T-helper 17 cell (primary cell): ENCODE measurements at regions not wholly inside any gene's neighbourhood (a gene's known extent, or its start where the extent isn't known, plus 50 kb on each side); places are given as distances from the start of the nearest gene placed in this dataset.

Experiments used
- ATAC-seq: fragments of 150-1000 bp; cut with Tn5 transposase; 2 replicates; pipeline ENCODE4 v1.10.0; 2021; ENCODE audit warnings: mild to moderate bottlenecking, moderate library complexity
- DNase-seq, 3 donors: peaks; one replicate each; pipeline versions ENCODE4 v3.0.0 to v3.0.0-alpha.2; 2020 to 2021
- H3K9me3 ChIP-seq: one replicate; pipeline ENCODE4 v1.7.0; 2013; ENCODE audit warnings: low read length, mild to moderate bottlenecking; ENCODE audit not compliant: control insufficient read depth, poor library complexity, severe bottlenecking
- H3K27ac Mint-ChIP-seq: one replicate; pipeline ENCODE4 v1.8.0; 2022; ENCODE audit warnings: mild to moderate bottlenecking, moderate library complexity, mixed read lengths
- H3K27me3 Mint-ChIP-seq: one replicate; pipeline ENCODE4 v1.8.0; 2022; ENCODE audit warnings: mixed read lengths
- H3K36me3 Mint-ChIP-seq: one replicate; pipeline ENCODE4 v1.8.0; 2022; ENCODE audit warnings: low read depth, mixed read lengths
- H3K4me1 Mint-ChIP-seq: one replicate; pipeline ENCODE4 v1.8.0; 2022; ENCODE audit warnings: mild to moderate bottlenecking, mixed read lengths
- H3K4me3 Mint-ChIP-seq: one replicate; pipeline ENCODE4 v1.8.0; 2022; ENCODE audit warnings: mild to moderate bottlenecking, moderate library complexity, mixed read lengths

DNA sequence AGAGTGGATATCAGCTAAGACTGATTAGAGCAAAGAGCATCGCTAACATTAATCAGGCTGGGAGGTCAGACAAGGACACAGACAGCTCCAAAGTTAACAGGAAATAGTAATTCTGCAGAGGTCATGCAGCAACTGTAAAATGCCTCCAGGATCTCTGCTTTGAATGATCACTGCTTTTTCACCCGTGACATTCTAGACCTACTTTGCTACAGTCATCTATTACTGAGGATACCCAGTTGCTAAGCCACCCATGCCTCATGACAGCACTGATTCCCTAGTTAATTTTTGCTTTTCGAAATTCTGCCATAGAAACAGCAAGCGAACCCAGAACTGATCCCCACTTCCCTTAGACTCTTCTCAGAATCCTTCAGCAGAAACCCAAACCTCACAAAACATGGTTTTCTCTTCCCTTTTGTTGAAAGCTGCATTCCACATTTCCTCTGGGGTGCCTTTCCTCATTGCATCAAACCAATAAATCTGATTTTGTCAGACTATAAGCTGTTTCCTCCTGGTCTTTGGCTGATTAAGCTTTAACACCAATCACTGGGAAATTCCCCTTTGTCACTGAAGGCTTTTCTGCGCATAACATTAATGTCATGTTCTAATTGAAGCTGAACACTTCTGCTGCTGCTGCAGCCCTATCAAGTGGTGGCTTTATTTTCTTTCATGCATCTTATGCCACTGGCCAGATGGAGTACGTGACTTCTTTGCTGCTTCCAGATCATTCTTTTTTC, 201.1 kb upstream of the CHD1 start:
- H3K4me3 Mint-ChIP-seq = no peak overlapping the region
- ATAC-seq = no peak

DNA sequence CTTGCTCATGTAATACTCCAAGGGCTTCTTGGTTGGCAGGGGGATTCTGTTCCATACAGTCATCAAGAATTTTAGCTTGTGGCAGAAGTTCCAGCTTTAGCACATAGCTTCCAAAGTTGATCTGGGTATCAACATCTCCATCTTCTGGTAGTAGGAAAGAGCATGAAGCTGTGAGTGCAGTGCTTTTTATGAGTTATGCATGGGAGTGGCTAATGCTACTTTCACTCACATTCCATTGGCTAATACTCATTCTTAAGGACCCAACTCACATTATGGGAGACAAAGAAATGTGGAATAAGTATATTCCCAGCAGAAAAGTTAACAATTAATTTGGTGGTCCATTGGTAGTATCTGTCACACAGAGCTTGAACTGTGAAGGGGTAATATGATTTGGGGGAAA, 194.2 kb upstream of the CHD1 start:
- H3K27me3 Mint-ChIP-seq = peaks cover 29% of the 10 kb centered on the region
- H3K4me3 Mint-ChIP-seq = no peak overlapping the region
- H3K9me3 ChIP-seq = no peaks in the 10 kb centered on the region
- H3K27ac Mint-ChIP-seq = no peak overlapping the region
- peaks cover 3% of the 10 kb centered on the region for H3K36me3 Mint-ChIP-seq
- DNase-seq (no peak), ATAC-seq (no peak)
- no peaks in the 10 kb centered on the region for H3K4me1 Mint-ChIP-seq

More for the DNA sequence above, 201.1 kb upstream of the CHD1 start:
- Mint-ChIP-seq H3K36me3 (peaks cover 3% of the 10 kb centered on the region), H3K4me1 (peaks cover 3% of the 10 kb centered on the region), H3K27me3 (peaks cover 13% of the 10 kb centered on the region), H3K27ac (no peak overlapping the region)
- no peaks in the 10 kb centered on the region for H3K9me3 ChIP-seq
- no peak for DNase-seq

DNA sequence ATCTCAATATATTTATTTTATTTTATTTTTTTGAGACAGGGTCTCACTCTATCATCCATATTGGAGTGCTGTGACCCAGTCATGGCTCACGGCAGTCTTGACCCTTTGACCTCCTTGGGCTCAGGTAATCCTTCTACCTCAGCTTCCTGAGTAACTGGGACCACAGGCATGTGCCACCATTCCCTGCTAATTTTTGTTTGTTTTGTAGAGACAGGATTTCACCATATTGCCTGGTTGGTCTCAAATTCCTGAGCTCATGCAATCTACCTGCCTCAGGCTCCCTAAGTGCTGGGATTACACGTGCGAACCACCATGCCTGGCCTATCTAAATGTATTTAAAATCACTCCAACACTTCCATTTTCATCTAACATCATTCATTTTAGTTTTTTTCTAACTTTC, 190.5 kb upstream of the CHD1 start:
- no peaks in the 10 kb centered on the region for H3K9me3 ChIP-seq
- Mint-ChIP-seq H3K4me1 (no peaks in the 10 kb centered on the region), H3K27ac (no peak overlapping the region), H3K4me3 (no peak overlapping the region), H3K27me3 (peaks cover 31% of the 10 kb centered on the region), H3K36me3 (peaks cover 3% of the 10 kb centered on the region)
- ATAC-seq (no peak), DNase-seq (no peak)

DNA sequence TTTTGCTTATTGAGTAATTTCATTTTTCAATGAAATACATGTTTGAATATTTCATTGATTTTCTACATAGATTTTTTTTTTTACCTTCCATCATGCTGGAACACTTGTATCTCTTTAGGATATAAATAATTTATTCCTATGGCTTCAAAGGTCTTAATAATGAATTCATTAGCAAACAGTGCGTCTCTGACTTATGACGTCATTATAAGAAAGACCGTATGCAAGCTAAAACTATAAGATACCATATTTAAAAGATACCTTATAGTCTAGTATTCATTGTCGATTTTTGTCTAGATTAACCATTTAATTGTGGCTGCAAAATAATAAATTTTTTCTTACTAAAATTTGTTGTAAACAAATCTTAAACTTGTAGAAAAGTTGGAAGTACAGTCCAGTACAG, 187.7 kb upstream of the CHD1 start:
- no peak for DNase-seq
- no peaks in the 10 kb centered on the region for H3K4me1 Mint-ChIP-seq
- H3K27ac Mint-ChIP-seq = no peak overlapping the region
- peaks cover 3% of the 10 kb centered on the region for H3K36me3 Mint-ChIP-seq
- H3K27me3 Mint-ChIP-seq = peaks cover 26% of the 10 kb centered on the region
- no peak overlapping the region for H3K4me3 Mint-ChIP-seq
- no peaks in the 10 kb centered on the region for H3K9me3 ChIP-seq
- ATAC-seq = no peak

DNA sequence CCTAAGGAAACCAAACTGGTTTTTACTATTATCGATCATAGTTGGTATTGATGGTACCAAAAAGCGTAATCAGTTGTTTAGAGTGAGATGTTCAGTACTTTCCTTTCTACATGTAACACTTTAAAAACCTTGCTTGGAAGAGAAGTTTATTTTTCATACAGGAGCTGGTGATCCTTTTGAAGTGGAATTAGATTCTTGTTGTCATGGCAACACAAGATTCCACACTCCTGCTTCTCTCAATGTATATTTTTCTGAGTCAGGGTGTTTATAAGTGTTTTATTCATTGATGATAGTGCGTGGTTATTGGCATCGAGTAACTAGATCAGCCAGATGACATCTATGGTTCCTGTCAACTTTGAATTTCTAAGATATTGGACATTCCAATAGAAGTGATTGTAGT, 181.1 kb upstream of the CHD1 start:
- DNase-seq (no peak), ATAC-seq (no peak)
- peaks cover 3% of the 10 kb centered on the region for H3K4me1 Mint-ChIP-seq
- H3K4me3 Mint-ChIP-seq = no peak overlapping the region
- H3K27me3 Mint-ChIP-seq = peaks cover 16% of the 10 kb centered on the region
- H3K36me3 Mint-ChIP-seq = no peaks in the 10 kb centered on the region
- H3K27ac Mint-ChIP-seq = no peak overlapping the region
- H3K9me3 ChIP-seq = no peaks in the 10 kb centered on the region

DNA sequence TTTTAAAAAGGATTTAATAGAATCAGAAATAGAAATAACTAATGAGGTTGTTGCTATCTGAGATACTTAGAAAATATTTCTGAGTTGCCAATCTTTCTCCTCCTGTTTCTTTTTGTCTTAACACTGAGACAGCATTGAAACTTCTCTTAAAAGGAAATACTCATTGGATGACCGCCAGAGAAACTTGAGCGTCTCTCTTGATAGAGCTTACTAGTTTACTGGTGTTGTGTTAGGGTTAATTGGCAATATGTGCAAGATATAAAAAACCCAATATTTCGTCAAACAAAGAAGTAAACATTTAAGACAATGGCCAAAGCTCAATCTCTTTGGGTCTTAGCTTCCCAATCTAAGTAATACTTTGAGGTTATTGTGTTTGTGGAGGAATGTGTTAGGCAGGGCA, 176.4 kb upstream of the CHD1 start:
- no peaks in the 10 kb centered on the region for H3K9me3 ChIP-seq
- H3K27ac Mint-ChIP-seq = no peak overlapping the region
- peaks cover 5% of the 10 kb centered on the region for H3K4me1 Mint-ChIP-seq
- DNase-seq (no peak), ATAC-seq (no peak)
- H3K36me3 Mint-ChIP-seq = no peaks in the 10 kb centered on the region
- peaks cover 12% of the 10 kb centered on the region for H3K27me3 Mint-ChIP-seq
- no peak overlapping the region for H3K4me3 Mint-ChIP-seq

DNA sequence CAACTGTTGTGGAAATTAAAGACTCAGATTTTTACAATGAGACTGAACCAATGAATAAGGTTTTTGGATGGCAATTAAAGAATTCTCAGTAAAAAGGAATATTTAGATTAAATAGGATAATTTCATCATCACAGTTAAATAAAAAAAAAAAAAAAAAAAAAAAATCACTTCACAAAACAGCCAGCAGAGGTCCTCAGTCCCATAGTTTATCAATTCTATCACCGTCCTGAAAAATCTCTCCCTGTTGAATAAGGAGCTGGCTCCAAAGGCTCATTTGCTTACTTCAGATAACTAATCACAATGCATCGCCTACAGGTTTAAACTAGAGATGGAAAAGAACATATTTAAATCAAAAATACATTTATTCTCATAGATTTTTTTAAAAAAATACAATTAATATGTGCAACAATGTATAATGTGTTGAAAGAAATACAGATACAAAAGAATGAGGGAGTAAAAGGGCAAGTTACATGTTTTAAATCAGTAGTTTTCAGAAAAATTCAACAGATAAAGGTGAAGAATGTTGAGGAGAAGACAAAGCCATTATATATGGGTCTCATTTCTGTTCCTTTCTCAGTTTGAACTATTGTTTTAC, 175.8 kb upstream of the CHD1 start:
- Mint-ChIP-seq H3K27ac (no peak overlapping the region), H3K4me1 (peaks cover 5% of the 10 kb centered on the region)
- no peak for DNase-seq

DNA sequence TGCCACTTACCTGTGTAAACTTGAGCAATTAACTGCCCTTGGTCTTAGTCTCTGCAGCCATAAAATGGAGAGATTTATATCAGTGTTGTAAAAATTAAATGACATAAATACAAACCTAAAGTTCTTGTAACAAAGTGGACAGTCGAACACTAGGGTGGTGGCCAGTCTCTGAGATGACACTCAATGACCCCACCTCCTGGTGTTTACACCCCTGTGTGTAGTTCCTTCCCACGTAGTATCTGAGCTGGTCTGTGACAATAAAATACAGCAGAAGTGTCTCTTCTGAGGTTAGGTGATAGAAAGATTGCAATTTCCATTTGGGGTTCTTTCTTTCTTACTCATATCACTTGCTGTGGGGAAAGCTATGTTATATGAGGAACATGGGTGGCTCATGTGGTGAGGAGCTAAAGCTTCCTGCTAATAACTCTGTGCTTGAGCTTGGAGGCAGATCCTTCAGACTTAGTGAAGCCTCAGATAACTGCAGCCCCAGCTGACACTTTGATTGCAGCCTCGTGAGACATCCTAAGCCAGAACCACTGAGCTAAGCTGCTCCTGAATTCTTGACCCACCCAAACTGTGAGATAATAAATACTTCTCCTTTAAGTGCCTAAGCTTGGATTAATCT, 173.4 kb upstream of the CHD1 start:
- H3K36me3 Mint-ChIP-seq = no peaks in the 10 kb centered on the region
- H3K4me3 Mint-ChIP-seq = no peak overlapping the region
- H3K9me3 ChIP-seq = no peaks in the 10 kb centered on the region
- DNase-seq = no peak
- peaks cover 19% of the 10 kb centered on the region for H3K27me3 Mint-ChIP-seq
- no peak for ATAC-seq
- H3K27ac Mint-ChIP-seq = peak overlapping the region; percentile 41
- H3K4me1 Mint-ChIP-seq = peaks cover 5% of the 10 kb centered on the region

More for the DNA sequence above, 175.8 kb upstream of the CHD1 start:
- ATAC-seq = no peak
- H3K4me3 Mint-ChIP-seq = no peak overlapping the region
- no peaks in the 10 kb centered on the region for H3K9me3 ChIP-seq
- peaks cover 14% of the 10 kb centered on the region for H3K27me3 Mint-ChIP-seq
- H3K36me3 Mint-ChIP-seq = no peaks in the 10 kb centered on the region

DNA sequence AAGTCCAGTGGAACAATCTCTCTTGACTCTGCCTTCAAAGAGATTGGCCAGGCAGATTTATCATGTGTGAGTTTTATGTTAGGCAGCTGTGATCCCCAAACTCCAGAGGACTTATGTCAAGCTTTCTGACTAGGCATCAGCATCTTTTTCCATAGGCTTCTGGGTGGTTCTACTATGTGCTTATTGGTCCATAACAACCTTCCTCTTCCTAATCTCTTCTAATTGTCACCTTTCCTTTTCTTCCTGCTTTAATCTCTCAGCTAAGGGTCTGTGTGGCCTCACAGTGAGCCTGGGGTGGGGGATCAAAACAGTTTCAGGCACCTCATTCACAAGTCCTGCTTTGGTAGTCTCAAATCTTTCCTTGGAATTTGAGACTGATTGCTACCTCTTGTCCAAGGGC, 170.9 kb upstream of the CHD1 start:
- H3K27me3 Mint-ChIP-seq = peaks cover 23% of the 10 kb centered on the region
- H3K36me3 Mint-ChIP-seq = no peaks in the 10 kb centered on the region
- no peaks in the 10 kb centered on the region for H3K9me3 ChIP-seq
- DNase-seq (no peak), ATAC-seq (no peak)
- H3K4me1 Mint-ChIP-seq = peaks cover 2% of the 10 kb centered on the region
- H3K4me3 Mint-ChIP-seq = no peak overlapping the region
- H3K27ac Mint-ChIP-seq = no peak overlapping the region

DNA sequence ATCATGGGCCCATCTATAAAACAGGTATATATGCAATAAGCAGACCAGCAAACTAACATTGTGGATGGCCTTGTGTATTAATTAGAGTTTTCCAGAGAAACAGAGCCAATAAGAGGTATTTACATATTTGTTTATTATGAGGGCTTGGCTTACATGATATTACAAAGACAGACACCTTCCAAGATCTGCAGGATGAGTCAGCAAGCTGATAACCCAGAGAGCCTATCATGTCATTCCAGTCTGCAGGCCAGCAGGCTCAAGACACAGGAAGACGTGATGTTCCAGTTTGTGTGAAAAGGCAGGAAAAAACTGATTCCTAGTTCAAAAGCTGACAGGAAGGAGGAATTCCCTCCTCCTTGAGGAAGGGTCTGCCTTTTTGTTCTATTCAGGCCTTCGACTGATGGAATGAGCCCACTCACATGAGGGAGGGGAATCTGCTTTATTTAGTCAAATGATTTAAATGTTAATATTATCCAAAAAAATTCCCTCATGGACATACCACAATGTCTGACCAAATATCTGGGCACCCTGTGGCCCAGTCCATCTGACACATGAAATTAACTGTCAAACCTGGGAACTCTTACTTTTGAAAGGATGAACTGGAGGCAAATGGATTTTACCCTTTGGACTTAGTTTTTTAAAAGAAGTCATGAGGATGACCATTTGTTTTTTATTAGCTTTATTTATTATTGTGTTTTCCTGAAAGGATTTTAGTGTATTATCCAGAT, 161.2 kb upstream of the CHD1 start:
- no peak for ATAC-seq
- no peaks in the 10 kb centered on the region for H3K9me3 ChIP-seq
- no peak for DNase-seq
- peaks cover 25% of the 10 kb centered on the region for H3K27me3 Mint-ChIP-seq
- no peak overlapping the region for H3K27ac Mint-ChIP-seq
- H3K4me3 Mint-ChIP-seq = no peak overlapping the region
- peaks cover 3% of the 10 kb centered on the region for H3K36me3 Mint-ChIP-seq
- peaks cover 9% of the 10 kb centered on the region for H3K4me1 Mint-ChIP-seq

DNA sequence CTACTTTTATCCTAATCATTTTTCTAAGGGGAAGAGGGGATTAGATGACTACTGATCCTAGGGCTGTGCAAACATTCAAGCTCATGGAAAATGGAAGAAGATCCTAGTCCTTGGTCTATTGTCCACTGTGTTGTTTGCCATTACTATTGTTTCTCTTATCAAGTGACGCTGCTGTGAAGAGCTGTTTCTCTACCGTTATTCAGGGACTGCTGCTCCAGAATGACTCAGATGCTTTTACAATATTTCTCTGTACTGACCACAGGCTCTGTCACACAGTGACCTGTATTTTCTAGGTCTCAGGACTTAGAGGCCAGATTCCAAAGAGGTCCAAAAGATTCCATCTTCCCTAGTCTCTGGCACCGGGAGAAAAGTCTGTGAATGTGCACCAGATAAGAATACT, 159.5 kb upstream of the CHD1 start:
- Mint-ChIP-seq H3K27ac (no peak overlapping the region), H3K4me1 (peaks cover 9% of the 10 kb centered on the region), H3K36me3 (peaks cover 3% of the 10 kb centered on the region), H3K27me3 (peaks cover 29% of the 10 kb centered on the region), H3K4me3 (no peak overlapping the region)
- ATAC-seq (no peak), DNase-seq (no peak)
- H3K9me3 ChIP-seq = no peaks in the 10 kb centered on the region

DNA sequence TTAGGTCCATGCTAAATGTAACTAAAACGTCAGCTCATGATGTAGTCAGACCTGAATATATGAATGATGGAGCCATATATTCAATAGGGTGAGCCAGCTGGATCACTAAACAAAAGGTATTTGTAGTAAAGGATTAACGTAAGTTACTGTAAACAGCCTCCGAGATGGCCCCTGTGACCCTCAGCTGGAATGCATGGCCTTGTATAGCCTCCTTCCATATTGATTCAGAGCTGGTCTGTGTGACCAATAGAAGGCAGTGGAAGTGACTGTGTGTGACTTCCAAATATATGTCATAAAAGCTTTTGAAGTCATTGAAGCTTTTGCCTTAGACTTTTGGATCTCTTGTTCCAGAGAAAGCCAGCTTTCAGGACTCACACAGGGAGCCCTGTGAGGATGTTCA, 154.4 kb upstream of the CHD1 start:
- peaks cover 7% of the 10 kb centered on the region for H3K4me1 Mint-ChIP-seq
- ATAC-seq (no peak), DNase-seq (no peak)
- H3K36me3 Mint-ChIP-seq = no peaks in the 10 kb centered on the region
- H3K4me3 Mint-ChIP-seq = no peak overlapping the region
- H3K27me3 Mint-ChIP-seq = peaks cover 31% of the 10 kb centered on the region
- no peaks in the 10 kb centered on the region for H3K9me3 ChIP-seq
- H3K27ac Mint-ChIP-seq = no peak overlapping the region

DNA sequence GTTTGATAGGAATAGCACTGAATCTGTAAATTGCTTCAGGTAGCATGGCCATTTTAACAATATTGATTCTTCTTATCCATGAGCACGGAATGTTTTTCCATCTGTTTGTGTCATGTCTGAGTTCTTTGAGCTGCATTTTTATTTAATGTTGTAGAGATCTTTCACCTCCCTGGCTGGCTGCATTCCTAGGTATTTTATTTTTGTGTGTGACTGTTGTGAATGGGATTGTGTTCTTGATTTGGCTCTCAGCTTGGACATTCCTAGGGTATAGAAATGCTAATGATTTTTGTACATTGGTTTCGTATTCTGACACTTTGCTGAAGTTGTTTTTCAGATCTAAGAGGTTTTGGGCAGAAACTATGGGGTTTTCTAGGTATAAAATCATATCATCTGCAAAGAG, 152.9 kb upstream of the CHD1 start:
- ATAC-seq = no peak
- no peaks in the 10 kb centered on the region for H3K36me3 Mint-ChIP-seq
- H3K9me3 ChIP-seq = no peaks in the 10 kb centered on the region
- no peak for DNase-seq
- peaks cover 37% of the 10 kb centered on the region for H3K27me3 Mint-ChIP-seq
- H3K4me1 Mint-ChIP-seq = no peaks in the 10 kb centered on the region
- no peak overlapping the region for H3K4me3 Mint-ChIP-seq
- H3K27ac Mint-ChIP-seq = no peak overlapping the region
